ENCODE measurements at regions not wholly inside any gene's neighbourhood (a gene's known extent, or its start where the extent isn't known, plus 50 kb on each side); places are given as distances from the start of the nearest gene placed in this dataset.

GRCh38 chr15:38961456-38961855, 396.8 kb upstream of the RASGRP1 start:
- H4K20me1 ChIP-seq (replicated peaks; ENCODE audit: control insufficient read depth, extremely low read depth, insufficient read depth, low read length) = no peaks in the 10 kb centered on the region
- no peaks in the 10 kb centered on the region for H3K27me3 ChIP-seq (ENCODE audit: control insufficient read depth in 2 of 2, insufficient read depth in 2 of 2, low read length in 2 of 2)
- no peak overlapping the region for H2AFZ ChIP-seq (ENCODE audit: low read depth, low read length)
- no peak for DNase-seq (ENCODE audit: low read depth, low spot score)
- CTCF ChIA-PET = interaction anchor here (1.0 to 2.6 kb wide), 6 partner anchors 8 to 262 kb away, joined by 3 to 12 read pairs (median 3); no protein-coding TSS in a partner anchor
- H3K4me3 ChIP-seq (replicated peaks in 1 of 3; ENCODE audit: insufficient read depth in 1 of 3, low read depth in 1 of 3, low read length in 3 of 3) = no peak overlapping the region
- H3K9ac ChIP-seq (replicated peaks; ENCODE audit: extremely low read depth, insufficient read depth, low read length) = no peak overlapping the region
- dilution Hi-C loops (cut with MboI; ENCODE audit: extremely low pct_ligation_motif_present, low sequenced_read_pairs) (no loop called here), intact Hi-C loops (cut with micrococcal nuclease) (no loop called here)
- no peak for FAIRE-seq
- peaks cover 7% of the 10 kb centered on the region for H3K4me1 ChIP-seq (ENCODE audit: control insufficient read depth, extremely low read depth, insufficient read depth, low read length)
- H3K27ac ChIP-seq (ENCODE audit: insufficient read depth, low read depth, low read length) = no peak overlapping the region
- no peaks in the 10 kb centered on the region for H3K36me3 ChIP-seq (ENCODE audit: control insufficient read depth in 2 of 2, extremely low read depth in 1 of 2, insufficient read depth in 2 of 2, low read length in 2 of 2)
- no peaks in the 10 kb centered on the region for H3K79me2 ChIP-seq (ENCODE audit: control insufficient read depth, insufficient read depth, low read length)
- no TSS peak for BruUV-seq (replicated peaks)
- POLR2A ChIA-PET = no interaction called here
- H3K4me2 ChIP-seq (ENCODE audit: insufficient read depth, low read length) = no peak overlapping the region
- H3K9me1 ChIP-seq (replicated peaks; ENCODE audit: control insufficient read depth, extremely low read depth, insufficient read depth, low read length) = no peaks in the 10 kb centered on the region
- TF ChIP-seq GATA2 (IDR thresholded peaks at IDR 0.05; ENCODE audit: insufficient read depth, insufficient read length, low read depth, low read length) = no peak
- no peak for TF ChIP-seq MAX (IDR thresholded peaks at IDR 0.05; ENCODE audit: insufficient read depth, insufficient read length)
- TF ChIP-seq MYC (IDR thresholded peaks at IDR 0.05; ENCODE audit: low read depth, low read length) = no peak
- no peaks in the 10 kb centered on the region for H3K9me3 ChIP-seq (replicated peaks; ENCODE audit: control insufficient read depth, insufficient read depth, low read length)

GRCh38 chr15:38961931-38962330, 397.3 kb upstream of the RASGRP1 start:
- Histone ChIP-seq H3K36me3 (ENCODE audit: control insufficient read depth in 2 of 2, extremely low read depth in 1 of 2, insufficient read depth in 2 of 2, low read length in 2 of 2) (no peaks in the 10 kb centered on the region), H3K79me2 (ENCODE audit: control insufficient read depth, insufficient read depth, low read length) (no peaks in the 10 kb centered on the region), H3K27me3 (ENCODE audit: control insufficient read depth in 2 of 2, insufficient read depth in 2 of 2, low read length in 2 of 2) (no peaks in the 10 kb centered on the region), H3K4me1 (ENCODE audit: control insufficient read depth, extremely low read depth, insufficient read depth, low read length) (peaks cover 7% of the 10 kb centered on the region), H3K9ac (replicated peaks; ENCODE audit: extremely low read depth, insufficient read depth, low read length) (no peak overlapping the region), H3K9me3 (replicated peaks; ENCODE audit: control insufficient read depth, insufficient read depth, low read length) (no peaks in the 10 kb centered on the region), H3K4me3 (replicated peaks in 1 of 3; ENCODE audit: insufficient read depth in 1 of 3, low read depth in 1 of 3, low read length in 3 of 3) (no peak overlapping the region), H3K9me1 (replicated peaks; ENCODE audit: control insufficient read depth, extremely low read depth, insufficient read depth, low read length) (no peaks in the 10 kb centered on the region), H3K27ac (ENCODE audit: insufficient read depth, low read depth, low read length) (no peak overlapping the region), H2AFZ (ENCODE audit: low read depth, low read length) (peak overlapping the region; percentile 78), H4K20me1 (replicated peaks; ENCODE audit: control insufficient read depth, extremely low read depth, insufficient read depth, low read length) (no peaks in the 10 kb centered on the region), H3K4me2 (ENCODE audit: insufficient read depth, low read length) (no peak overlapping the region)
- intact Hi-C loops (cut with micrococcal nuclease) = no loop called here
- no peak for FAIRE-seq
- BruUV-seq (replicated peaks) = no TSS peak
- dilution Hi-C loops (cut with MboI; ENCODE audit: extremely low pct_ligation_motif_present, low sequenced_read_pairs) = no loop called here
- POLR2A ChIA-PET = no interaction called here
- CTCF ChIA-PET = interaction anchor here (1.0 to 2.2 kb wide), 4 partner anchors 15 to 262 kb away, joined by 3 to 8 read pairs (median 3); no protein-coding TSS in a partner anchor
- TF ChIP-seq MYC (IDR thresholded peaks at IDR 0.05; ENCODE audit: low read depth, low read length) (no peak), POLR2AphosphoS5 (IDR thresholded peaks at IDR 0.05; ENCODE audit: insufficient read depth, low read depth, low read length) (no peak), EZH2 (IDR thresholded peaks at IDR 0.05; ENCODE audit: borderline replicate concordance, low read depth, low read length, severe bottlenecking) (no peak), FOS (IDR thresholded peaks at IDR 0.05; ENCODE audit: borderline replicate concordance, insufficient read depth, low read length) (no peak), JUN (IDR thresholded peaks at IDR 0.05; ENCODE audit: borderline replicate concordance, insufficient read depth, insufficient read length, low read depth) (no peak), GATA2 (IDR thresholded peaks at IDR 0.05; ENCODE audit: insufficient read depth, insufficient read length, low read depth, low read length) (no peak)
- DNase-seq (ENCODE audit: low read depth, low spot score) = peak; percentile 55

All from endothelial cell of umbilical vein (primary cell).